ENCODE measurements at regions not wholly inside any gene's neighbourhood (a gene's known extent, or its start where the extent isn't known, plus 50 kb on each side); places are given as distances from the start of the nearest gene placed in this dataset.

DNA sequence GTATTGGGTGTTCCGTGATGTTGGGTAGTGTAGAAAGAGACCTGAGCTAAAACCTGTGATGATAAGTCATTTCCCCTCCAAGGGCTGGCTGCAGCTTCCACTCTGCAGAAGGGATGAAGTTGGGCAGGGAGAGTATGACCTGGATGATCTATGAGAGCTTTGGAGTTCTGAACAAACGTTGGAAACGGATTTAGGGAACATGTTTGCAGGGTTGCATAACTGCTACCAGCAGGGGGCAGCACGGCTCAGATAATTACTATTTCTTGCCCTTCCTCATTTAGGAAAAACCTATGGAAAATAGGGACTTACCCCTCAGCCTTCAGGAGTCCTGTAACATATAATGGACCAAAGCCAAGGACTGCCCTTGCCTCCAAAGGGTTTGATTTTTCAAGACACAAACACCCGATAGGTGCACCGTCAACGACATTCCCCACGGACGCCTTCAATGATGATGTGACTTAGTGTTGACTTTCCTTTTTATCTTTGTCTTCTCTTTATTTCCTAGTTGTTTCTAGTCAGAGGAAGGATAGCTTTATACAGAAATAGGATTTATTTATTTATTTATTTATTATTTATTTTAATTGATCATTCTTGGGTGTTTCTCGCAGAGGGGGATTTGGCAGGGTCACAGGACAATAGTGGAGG lies 164.9 kb upstream of the SASH1 start:
- Histone ChIP-seq H3K27me3 (ENCODE audit: control insufficient read depth, insufficient read depth, low read length) (no peaks in the 10 kb centered on the region), H3K9ac (ENCODE audit: low read length) (no peak overlapping the region), H3K4me1 (ENCODE audit: control insufficient read depth, insufficient read depth, low read length) (peaks cover 11% of the 10 kb centered on the region; the same call in 1 of the 2 replicates), H3K4me3 (ENCODE audit: low read depth, low read length) (no peak overlapping the region), H3K27ac (ENCODE audit: low read depth, low read length) (no peak overlapping the region), H3K36me3 (ENCODE audit: control insufficient read depth, insufficient read depth, low read length) (no peaks in the 10 kb centered on the region), H3K9me3 (ENCODE audit: control insufficient read depth, insufficient read depth, low read depth, low read length) (0 out of 2 replicates have a peak, but pooled peaks cover 3% of the 10 kb centered on the region)

GRCh38 chr6:148179786-148180185 lies 162.9 kb upstream of the SASH1 start:
- Histone ChIP-seq H3K36me3 (ENCODE audit: control insufficient read depth, insufficient read depth, low read length) (no peaks in the 10 kb centered on the region), H3K27me3 (ENCODE audit: control insufficient read depth, insufficient read depth, low read length) (no peaks in the 10 kb centered on the region), H3K4me3 (ENCODE audit: low read depth, low read length) (no peak overlapping the region), H3K4me1 (ENCODE audit: control insufficient read depth, insufficient read depth, low read length) (peaks cover 5% of the 10 kb centered on the region; the same call in 1 of the 2 replicates), H3K9ac (ENCODE audit: low read length) (no peak overlapping the region), H3K9me3 (ENCODE audit: control insufficient read depth, insufficient read depth, low read depth, low read length) (0 out of 2 replicates have a peak, but pooled peaks cover 3% of the 10 kb centered on the region), H3K27ac (ENCODE audit: low read depth, low read length) (no peak overlapping the region)

- Histone ChIP-seq H3K9ac (ENCODE audit: low read length) (no peak overlapping the region), H3K27me3 (ENCODE audit: control insufficient read depth, insufficient read depth, low read length) (no peaks in the 10 kb centered on the region), H3K27ac (ENCODE audit: low read depth, low read length) (no peak overlapping the region), H3K4me1 (ENCODE audit: control insufficient read depth, insufficient read depth, low read length) (peaks cover 5% of the 10 kb centered on the region; the same call in 1 of the 2 replicates), H3K36me3 (ENCODE audit: control insufficient read depth, insufficient read depth, low read length) (no peaks in the 10 kb centered on the region), H3K9me3 (ENCODE audit: control insufficient read depth, insufficient read depth, low read depth, low read length) (0 out of 2 replicates have a peak, but pooled peaks cover 3% of the 10 kb centered on the region), H3K4me3 (ENCODE audit: low read depth, low read length) (no peak overlapping the region)
Observed at GRCh38 chr6:148182378-148182777, 160.3 kb upstream of the SASH1 start.

GRCh38 chr6:148183776-148184175 lies 158.9 kb upstream of the SASH1 start:
- H3K9me3 ChIP-seq (ENCODE audit: control insufficient read depth, insufficient read depth, low read depth, low read length): 0 out of 2 replicates have a peak, but pooled peaks cover 3% of the 10 kb centered on the region
- no peaks in the 10 kb centered on the region for H3K36me3 ChIP-seq (ENCODE audit: control insufficient read depth, insufficient read depth, low read length)
- H3K4me3 ChIP-seq (ENCODE audit: low read depth, low read length): no peak overlapping the region

DNA sequence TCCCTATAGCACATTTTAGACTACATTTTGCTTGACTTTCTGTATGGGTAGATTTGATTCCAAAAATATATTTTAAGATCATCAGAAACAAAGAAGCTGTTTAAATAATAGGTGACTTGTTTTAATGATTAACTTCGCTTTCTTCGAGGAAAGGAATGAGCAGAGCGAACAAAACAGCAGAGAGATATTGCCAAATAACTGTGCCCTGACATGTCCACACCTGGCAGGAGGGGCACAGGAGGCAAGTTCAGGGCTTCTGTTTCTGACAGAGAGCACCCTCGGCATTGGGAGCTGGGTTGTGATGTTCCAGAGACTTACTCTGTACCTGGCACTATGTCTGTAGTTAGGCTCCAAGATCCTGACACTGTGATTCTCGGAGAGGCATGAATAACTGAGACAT lies 155.7 kb upstream of the SASH1 start:
- Histone ChIP-seq H3K4me3 (ENCODE audit: low read depth, low read length) (no peak overlapping the region), H3K27ac (ENCODE audit: low read depth, low read length) (no peak overlapping the region), H3K9ac (ENCODE audit: low read length) (no peak overlapping the region), H3K36me3 (ENCODE audit: control insufficient read depth, insufficient read depth, low read length) (no peaks in the 10 kb centered on the region), H3K4me1 (ENCODE audit: control insufficient read depth, insufficient read depth, low read length) (no peaks in the 10 kb centered on the region), H3K27me3 (ENCODE audit: control insufficient read depth, insufficient read depth, low read length) (no peaks in the 10 kb centered on the region), H3K9me3 (ENCODE audit: control insufficient read depth, insufficient read depth, low read depth, low read length) (no peaks in the 10 kb centered on the region)

More at GRCh38 chr6:148183776-148184175, 158.9 kb upstream of the SASH1 start:
- H3K27me3 ChIP-seq (ENCODE audit: control insufficient read depth, insufficient read depth, low read length): no peaks in the 10 kb centered on the region
- no peak overlapping the region for H3K27ac ChIP-seq (ENCODE audit: low read depth, low read length)
- H3K4me1 ChIP-seq (ENCODE audit: control insufficient read depth, insufficient read depth, low read length): peaks cover 5% of the 10 kb centered on the region; the same call in 1 of the 2 replicates
- no peak overlapping the region for H3K9ac ChIP-seq (ENCODE audit: low read length)

GRCh38 chr6:148192310-148192709 lies 150.3 kb upstream of the SASH1 start:
- Histone ChIP-seq H3K4me3 (ENCODE audit: low read depth, low read length) (no peak overlapping the region), H3K9me3 (ENCODE audit: control insufficient read depth, insufficient read depth, low read depth, low read length) (no peaks in the 10 kb centered on the region), H3K27ac (ENCODE audit: low read depth, low read length) (no peak overlapping the region), H3K4me1 (ENCODE audit: control insufficient read depth, insufficient read depth, low read length) (no peaks in the 10 kb centered on the region), H3K36me3 (ENCODE audit: control insufficient read depth, insufficient read depth, low read length) (no peaks in the 10 kb centered on the region), H3K9ac (ENCODE audit: low read length) (no peak overlapping the region), H3K27me3 (ENCODE audit: control insufficient read depth, insufficient read depth, low read length) (no peaks in the 10 kb centered on the region)

DNA sequence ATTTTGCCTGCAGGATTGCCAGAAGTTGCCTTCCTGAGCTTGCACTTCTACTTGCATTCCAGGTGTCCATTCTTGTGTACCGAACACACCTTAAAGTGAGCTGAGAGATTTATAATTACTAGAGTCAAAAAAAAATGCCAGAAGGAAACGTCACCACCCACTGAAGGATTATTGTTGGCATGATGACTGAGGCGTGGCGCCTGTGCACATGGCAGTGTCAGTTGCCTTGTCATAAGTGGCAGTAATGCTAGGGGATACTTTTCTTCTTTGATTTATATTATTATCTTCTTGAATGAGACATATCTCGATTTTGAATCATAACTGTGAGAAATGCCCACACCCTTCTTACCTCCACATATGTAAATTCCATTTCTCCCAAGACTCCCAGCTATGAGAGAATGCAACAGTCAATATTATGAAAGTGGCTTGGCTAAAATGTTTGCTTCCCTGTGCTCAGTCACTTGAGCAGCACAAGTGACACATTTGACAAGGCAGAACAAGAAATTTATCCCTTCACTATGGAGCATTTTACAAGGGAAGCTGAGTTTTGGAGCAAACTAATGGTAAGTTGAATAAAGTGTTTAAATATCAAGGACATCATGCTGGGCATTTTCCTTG lies 149.5 kb upstream of the SASH1 start:
- no peaks in the 10 kb centered on the region for H3K36me3 ChIP-seq (ENCODE audit: control insufficient read depth, insufficient read depth, low read length)
- no peak overlapping the region for H3K4me3 ChIP-seq (ENCODE audit: low read depth, low read length)
- H3K9ac ChIP-seq (ENCODE audit: low read length): no peak overlapping the region
- H3K9me3 ChIP-seq (ENCODE audit: control insufficient read depth, insufficient read depth, low read depth, low read length): no peaks in the 10 kb centered on the region
- H3K27me3 ChIP-seq (ENCODE audit: control insufficient read depth, insufficient read depth, low read length): no peaks in the 10 kb centered on the region
- H3K27ac ChIP-seq (ENCODE audit: low read depth, low read length): no peak overlapping the region
- no peaks in the 10 kb centered on the region for H3K4me1 ChIP-seq (ENCODE audit: control insufficient read depth, insufficient read depth, low read length)

DNA sequence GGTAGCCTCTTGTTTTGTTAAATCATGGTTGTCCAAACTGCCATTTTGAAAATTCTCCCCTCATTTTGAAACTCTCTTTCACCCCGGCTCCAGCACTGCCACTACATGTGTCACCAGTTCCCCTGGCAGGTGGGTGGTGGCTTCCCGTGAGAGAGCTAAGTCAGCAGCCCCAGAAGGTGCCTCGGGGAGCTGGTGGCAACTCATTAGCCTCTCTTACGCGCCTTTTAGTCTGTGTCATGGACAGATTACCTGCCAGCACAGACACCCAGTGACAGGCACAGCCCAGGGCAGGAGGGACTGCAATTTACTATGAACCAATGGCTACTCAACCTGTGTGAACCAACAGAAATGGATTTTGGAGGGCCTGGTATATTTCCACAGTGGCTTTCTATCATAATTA lies 147.1 kb upstream of the SASH1 start:
- H3K27ac ChIP-seq (ENCODE audit: low read depth, low read length): no peak overlapping the region
- no peak overlapping the region for H3K9ac ChIP-seq (ENCODE audit: low read length)
- H3K36me3 ChIP-seq (ENCODE audit: control insufficient read depth, insufficient read depth, low read length): no peaks in the 10 kb centered on the region
- H3K4me1 ChIP-seq (ENCODE audit: control insufficient read depth, insufficient read depth, low read length): no peaks in the 10 kb centered on the region
- H3K4me3 ChIP-seq (ENCODE audit: low read depth, low read length): no peak overlapping the region
- no peaks in the 10 kb centered on the region for H3K9me3 ChIP-seq (ENCODE audit: control insufficient read depth, insufficient read depth, low read depth, low read length)
- no peaks in the 10 kb centered on the region for H3K27me3 ChIP-seq (ENCODE audit: control insufficient read depth, insufficient read depth, low read length)

DNA sequence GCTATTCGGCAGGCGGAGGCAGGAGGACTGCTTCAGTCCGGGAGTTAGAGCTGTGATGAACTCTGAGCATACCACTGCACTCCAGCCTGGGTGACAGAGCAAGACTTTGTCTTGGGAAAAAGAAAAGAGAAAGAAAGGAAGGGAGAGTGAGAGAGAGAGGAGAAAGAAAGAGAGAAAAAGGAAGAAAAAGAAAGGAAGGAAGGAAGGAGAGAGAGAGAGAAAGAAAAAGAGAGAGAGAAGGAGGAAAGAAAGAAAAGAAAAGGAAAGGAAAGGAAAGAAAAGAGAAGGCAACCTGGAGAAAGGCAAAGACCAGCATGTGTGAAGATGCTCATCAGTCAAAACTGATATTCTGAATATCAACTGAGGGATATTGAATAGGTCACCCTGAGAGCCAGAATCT lies 143.1 kb upstream of the SASH1 start:
- Histone ChIP-seq H3K27ac (ENCODE audit: low read depth, low read length) (no peak overlapping the region), H3K27me3 (ENCODE audit: control insufficient read depth, insufficient read depth, low read length) (no peaks in the 10 kb centered on the region), H3K4me3 (ENCODE audit: low read depth, low read length) (no peak overlapping the region), H3K36me3 (ENCODE audit: control insufficient read depth, insufficient read depth, low read length) (no peaks in the 10 kb centered on the region), H3K9me3 (ENCODE audit: control insufficient read depth, insufficient read depth, low read depth, low read length) (no peaks in the 10 kb centered on the region), H3K4me1 (ENCODE audit: control insufficient read depth, insufficient read depth, low read length) (no peaks in the 10 kb centered on the region), H3K9ac (ENCODE audit: low read length) (no peak overlapping the region)

DNA sequence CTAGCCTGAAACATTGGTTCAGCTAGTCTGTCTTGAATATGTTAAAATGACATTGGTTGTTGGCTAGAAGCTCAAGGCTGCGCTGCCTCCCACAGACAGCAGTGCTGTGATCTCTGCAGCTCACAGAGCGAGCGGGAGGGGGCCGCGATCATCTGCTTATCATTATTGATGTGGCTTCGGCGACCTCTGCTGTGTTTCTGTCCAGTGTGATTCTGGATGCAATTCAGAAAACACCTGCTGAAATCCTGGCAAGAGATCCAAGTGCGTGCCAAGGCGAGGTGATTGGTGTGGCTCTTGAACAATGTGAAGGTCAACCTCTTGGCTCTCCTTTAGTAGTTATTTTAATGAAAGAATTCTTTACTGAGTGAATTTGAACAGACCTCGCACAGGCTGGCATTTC lies 142.3 kb upstream of the SASH1 start:
- H3K9ac ChIP-seq (ENCODE audit: low read length): no peak overlapping the region
- no peak overlapping the region for H3K27ac ChIP-seq (ENCODE audit: low read depth, low read length)
- H3K4me3 ChIP-seq (ENCODE audit: low read depth, low read length): no peak overlapping the region
- H3K9me3 ChIP-seq (ENCODE audit: control insufficient read depth, insufficient read depth, low read depth, low read length): no peaks in the 10 kb centered on the region
- H3K27me3 ChIP-seq (ENCODE audit: control insufficient read depth, insufficient read depth, low read length): no peaks in the 10 kb centered on the region
- H3K36me3 ChIP-seq (ENCODE audit: control insufficient read depth, insufficient read depth, low read length): no peaks in the 10 kb centered on the region
- no peaks in the 10 kb centered on the region for H3K4me1 ChIP-seq (ENCODE audit: control insufficient read depth, insufficient read depth, low read length)

- H3K9ac ChIP-seq (ENCODE audit: low read length): no peak overlapping the region
- no peaks in the 10 kb centered on the region for H3K4me1 ChIP-seq (ENCODE audit: control insufficient read depth, insufficient read depth, low read length)
- H3K4me3 ChIP-seq (ENCODE audit: low read depth, low read length): no peak overlapping the region
- H3K9me3 ChIP-seq (ENCODE audit: control insufficient read depth, insufficient read depth, low read depth, low read length): no peaks in the 10 kb centered on the region
- H3K27me3 ChIP-seq (ENCODE audit: control insufficient read depth, insufficient read depth, low read length): no peaks in the 10 kb centered on the region
- H3K27ac ChIP-seq (ENCODE audit: low read depth, low read length): no peak overlapping the region
- no peaks in the 10 kb centered on the region for H3K36me3 ChIP-seq (ENCODE audit: control insufficient read depth, insufficient read depth, low read length)
Observed at GRCh38 chr6:148200781-148201180, 141.9 kb upstream of the SASH1 start.
